RPMI7951 (cell line): ENCODE measurements at regions not wholly inside any gene's neighbourhood (a gene's known extent, or its start where the extent isn't known, plus 50 kb on each side); places are given as distances from the start of the nearest gene placed in this dataset.

Experiments used
- DNase-seq: peaks from one replicate; pipeline ENCODE4 v3.0.0-alpha.2; 2012; ENCODE audit warnings: low read depth

- DNase-seq, result peak; percentile 56
Measured at GRCh38 chr2:147792966-147793617, 51.7 kb upstream of the ACVR2A start.

GRCh38 chr2:147790580-147790979 lies 54.2 kb upstream of the ACVR2A start:
- no peak for DNase-seq

DNA sequence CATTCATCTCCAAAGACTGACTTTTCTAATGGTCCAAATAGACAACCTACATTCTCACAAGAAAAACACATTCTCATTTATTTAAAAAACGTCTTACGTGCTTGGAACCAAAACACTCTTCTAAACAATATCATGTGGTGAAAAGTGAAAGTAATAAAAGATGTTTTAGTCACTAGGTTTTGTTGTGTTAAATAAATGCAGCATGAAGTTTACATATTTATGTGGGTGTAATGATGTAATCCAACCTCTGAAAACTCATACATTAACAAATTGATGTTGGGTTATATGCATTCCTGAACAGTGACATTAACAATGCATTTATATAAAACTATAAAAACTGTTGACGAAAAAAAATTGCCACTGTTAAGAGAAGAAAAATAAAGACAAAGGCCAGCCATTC lies 55.1 kb upstream of the ACVR2A start:
- DNase-seq, result no peak

- no peak for DNase-seq
Measured at GRCh38 chr2:147789287-147789686, 55.5 kb upstream of the ACVR2A start.

- DNase-seq, result peak; percentile 38
Measured at GRCh38 chr2:147782141-147782930, 62.5 kb upstream of the ACVR2A start.

DNA sequence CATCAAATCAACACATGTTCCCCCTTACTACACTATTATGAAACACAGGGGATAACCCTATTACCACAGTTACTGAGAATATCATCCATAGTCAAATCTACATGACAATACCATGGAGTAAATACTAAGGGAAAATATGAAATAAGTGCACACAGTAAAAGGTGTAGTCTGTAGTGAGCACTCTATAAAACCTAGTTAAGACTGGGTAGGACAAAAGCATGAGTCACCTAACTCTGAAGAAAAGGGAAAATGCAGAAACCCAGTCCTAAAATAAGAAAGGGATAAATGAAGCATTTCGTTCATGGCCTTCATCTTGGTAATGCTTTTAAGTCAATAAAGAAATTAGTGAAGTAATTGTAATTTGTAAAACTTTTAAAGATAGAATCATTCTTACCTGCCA lies 65.4 kb upstream of the ACVR2A start:
- DNase-seq, result no peak

- no peak for DNase-seq
Measured at GRCh38 chr2:147777394-147777793, 67.4 kb upstream of the ACVR2A start.

GRCh38 chr2:147774805-147775204 lies 70.0 kb upstream of the ACVR2A start:
- no peak for DNase-seq

- no peak for DNase-seq
Measured at GRCh38 chr2:147773479-147773878, 71.3 kb upstream of the ACVR2A start.

- no peak for DNase-seq
Measured at GRCh38 chr2:147772781-147773180, 72.0 kb upstream of the ACVR2A start.

DNA sequence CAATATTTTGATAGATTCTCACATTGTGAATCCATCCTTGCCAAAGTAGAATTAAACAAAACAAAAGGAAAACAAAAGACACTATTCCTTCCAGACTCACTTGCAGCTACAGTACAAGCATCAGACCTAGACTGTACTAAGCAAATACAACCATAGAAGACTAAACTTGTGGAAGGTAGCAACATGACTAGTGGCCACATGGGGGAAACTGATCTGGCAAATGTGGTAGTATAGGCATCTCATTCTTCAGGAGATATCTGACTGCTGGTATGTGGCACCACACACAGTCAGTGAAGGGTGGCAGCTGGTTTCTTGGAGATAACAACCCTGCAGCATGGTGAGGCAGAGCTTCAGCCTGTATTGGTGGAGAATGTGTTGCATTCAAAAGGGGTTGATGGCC lies 81.0 kb upstream of the ACVR2A start:
- no peak for DNase-seq

DNA sequence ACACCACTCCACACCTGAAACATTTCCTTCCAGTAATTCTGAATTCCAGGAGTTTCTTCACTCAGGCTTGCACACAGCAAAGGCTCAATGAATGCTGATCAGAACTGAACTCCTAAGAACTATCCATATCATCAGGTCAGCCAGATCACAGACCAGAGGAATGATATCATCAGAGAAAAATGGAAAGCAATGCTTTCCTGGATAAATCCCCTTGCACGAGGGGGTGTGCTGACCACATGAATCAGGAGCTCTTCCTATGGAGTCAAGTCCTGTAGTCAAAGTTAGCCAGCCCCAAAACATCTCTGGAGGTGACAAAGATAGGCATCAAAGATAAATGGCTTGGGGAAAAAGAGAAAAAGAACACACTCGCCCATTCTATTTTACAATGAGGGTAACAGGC lies 83.8 kb upstream of the ACVR2A start:
- no peak for DNase-seq

- DNase-seq, result no peak
Measured at GRCh38 chr2:147759536-147759935, 85.3 kb upstream of the ACVR2A start.

- no peak for DNase-seq
Measured at GRCh38 chr2:147758821-147759220, 86.0 kb upstream of the ACVR2A start.

DNA sequence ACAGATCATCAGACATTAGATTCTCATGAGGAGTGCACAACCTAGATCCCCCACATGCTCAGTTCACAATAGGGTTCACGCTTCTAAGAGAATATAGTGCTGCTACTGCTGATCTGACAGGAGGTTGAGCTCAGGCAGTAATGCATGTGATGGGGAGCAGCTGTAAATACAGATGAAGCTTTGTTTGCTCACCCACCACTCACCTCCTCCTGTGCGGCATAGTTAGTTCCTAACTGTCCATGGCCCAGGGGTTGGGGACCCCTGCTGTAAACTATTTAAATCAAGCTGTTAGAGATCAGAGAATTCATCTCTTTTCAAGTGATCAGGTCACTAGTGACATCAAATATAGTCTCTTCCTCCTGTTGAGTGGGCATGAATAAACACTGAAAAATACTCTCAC lies 88.8 kb upstream of the ACVR2A start:
- no peak for DNase-seq

DNA sequence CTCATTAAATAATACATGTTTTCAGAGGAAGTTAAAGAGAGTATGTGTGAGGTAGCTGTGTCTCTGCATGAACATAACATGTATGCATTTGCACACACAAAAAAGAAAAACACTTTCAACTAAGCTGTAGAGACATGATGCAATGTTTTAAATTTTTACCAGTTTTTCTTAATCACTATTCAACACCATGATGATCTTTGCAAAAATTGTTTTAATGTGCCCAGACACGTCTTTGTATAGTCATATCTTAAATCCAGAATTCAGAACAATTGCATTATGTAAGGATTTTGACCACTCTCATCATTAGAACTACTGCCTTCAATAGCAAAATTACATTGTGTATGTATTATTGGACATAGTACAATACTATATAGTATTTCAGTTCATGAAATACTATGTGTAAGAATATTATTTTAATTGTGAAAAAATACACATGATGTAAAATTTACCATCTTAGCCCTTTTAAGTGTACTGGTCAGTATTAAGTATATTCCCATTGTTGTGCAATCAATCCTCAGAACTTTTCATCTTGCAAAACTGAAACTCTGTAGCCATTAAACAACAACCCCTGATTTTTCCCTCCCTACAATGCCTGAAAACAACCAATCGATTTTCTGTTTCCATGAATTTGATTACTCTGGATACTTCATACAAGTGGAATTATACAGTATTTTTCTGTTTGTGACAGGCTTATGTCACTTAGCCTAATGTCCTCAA lies 104.5 kb upstream of the ACVR2A start:
- no peak for DNase-seq

DNA sequence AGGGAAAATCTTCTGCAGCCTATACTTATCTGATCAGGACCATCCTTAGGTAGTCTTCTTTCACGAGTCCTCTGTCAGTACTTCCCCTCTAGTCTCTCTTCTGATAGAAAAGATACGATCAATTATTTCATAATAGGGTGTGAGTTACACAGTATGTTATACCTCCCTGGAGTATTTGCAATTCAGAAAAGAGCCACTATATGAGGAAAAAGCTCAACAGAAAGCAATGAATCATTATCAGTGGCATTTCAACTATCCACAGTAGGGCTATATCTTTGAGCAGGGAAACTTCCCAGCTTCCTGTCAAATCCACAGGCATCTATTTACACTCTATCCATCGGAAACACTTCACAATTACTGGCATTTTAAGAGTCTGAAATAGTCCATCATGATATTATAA lies 105.3 kb upstream of the ACVR2A start:
- DNase-seq, result peak; percentile 5

DNA sequence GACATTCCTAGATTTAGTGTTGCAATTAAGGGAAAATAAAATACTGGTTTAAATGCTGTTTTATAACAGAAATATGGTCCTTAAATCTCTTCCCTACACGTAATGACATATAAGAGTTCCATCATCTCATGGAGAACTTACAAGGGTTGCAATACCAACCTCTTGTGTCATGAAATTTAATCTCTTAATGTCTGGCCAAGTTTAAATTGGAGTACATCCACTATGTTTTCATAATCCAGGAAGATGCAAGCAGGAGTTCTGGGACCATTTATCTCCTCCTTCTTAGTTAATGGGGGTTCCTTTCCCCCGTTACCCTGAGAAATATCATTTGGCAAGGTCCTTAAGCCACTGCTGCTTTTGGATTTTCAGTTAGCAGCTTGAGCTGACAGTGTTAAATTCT lies 126.0 kb upstream of the ACVR2A start:
- no peak for DNase-seq

DNA sequence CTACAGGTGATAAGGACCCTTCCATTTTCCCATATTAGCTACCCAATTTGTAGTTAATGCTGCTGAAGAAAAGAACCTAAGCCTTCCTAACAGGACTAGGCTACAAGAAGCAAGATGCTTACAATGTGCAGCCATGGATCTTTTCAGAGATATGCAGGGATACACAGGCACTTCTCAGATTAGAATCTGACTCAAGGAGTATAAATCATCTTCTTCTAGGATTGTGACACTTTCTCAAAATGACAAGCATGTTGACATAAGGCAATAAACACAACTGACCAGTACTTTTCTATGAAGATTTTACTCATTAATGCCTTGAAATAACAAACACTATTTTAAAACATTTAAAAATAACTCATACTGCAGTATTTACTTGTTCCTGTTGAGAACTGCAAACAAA lies 127.9 kb upstream of the ACVR2A start:
- DNase-seq, result no peak

- DNase-seq, result peak; percentile 21
Measured at GRCh38 chr2:147715807-147716206, 129.0 kb upstream of the ACVR2A start.

GRCh38 chr2:147714582-147714981 lies 130.2 kb upstream of the ACVR2A start:
- DNase-seq, result no peak

GRCh38 chr2:147713349-147713748 lies 131.5 kb upstream of the ACVR2A start:
- DNase-seq, result no peak

DNA sequence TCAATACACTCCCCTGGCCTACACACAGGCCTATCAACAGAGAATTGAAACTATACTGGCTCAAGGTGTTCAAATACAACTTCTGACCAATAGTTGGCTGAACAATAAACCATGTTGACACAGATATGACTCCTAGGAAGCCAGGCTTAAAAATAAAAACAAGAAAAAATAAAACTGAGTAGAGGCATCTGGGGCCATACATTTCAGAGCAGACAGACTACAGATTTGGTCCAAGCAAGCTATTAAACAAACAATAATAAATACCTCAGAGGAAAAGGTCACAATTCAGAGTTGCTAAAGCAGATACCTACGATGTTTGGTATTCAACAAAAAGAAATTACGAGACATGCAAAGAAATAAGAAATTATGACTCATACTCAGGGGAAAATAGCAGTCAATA lies 132.8 kb upstream of the ACVR2A start:
- no peak for DNase-seq
